HCEC 1CT (cell line): ENCODE measurements at regions not wholly inside any gene's neighbourhood (a gene's known extent, or its start where the extent isn't known, plus 50 kb on each side); places are given as distances from the start of the nearest gene placed in this dataset.

Source experiments
- DNase-seq: peaks from one replicate; pipeline ENCODE4 v3.0.0-alpha.2; 2017

DNA sequence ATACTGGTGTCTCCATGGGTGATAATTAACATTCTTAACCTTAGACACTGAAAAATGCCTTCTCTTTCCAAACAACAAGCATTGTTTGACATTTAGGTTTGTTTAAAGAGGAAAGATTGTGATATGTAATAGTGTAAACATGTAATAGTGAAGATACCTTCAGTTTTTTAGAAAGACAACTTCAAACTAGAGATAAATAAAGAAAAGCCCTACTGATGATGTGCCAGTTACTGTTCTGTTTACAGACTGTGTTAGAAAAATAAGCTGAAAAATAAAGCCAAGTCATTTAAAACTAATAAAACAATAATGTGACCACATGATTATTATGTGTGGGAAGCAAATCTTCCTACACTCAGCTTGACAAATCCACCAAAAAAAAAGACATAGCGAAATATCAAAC lies 2035.3 kb upstream of the TENM3 start:
- no peak for DNase-seq

DNA sequence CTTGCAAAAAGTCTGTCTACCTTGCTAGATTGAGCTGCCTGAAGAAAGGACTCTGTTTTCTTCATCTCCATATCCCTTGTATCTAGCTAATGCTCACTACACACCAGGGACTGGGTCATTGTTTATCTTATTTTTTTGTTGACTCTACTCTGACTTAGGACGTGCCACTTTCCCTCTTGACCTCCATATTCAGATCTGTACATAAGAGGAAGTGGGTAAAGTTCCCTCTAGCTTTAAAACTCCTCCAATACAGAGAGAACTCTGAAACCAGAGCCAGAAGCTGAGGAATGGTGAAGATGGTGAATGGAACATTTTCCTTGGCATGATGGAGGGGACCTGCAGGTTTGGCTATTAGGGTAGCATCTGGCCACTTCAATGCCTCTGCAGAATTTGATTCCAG lies 2026.1 kb upstream of the TENM3 start:
- DNase-seq, result no peak

DNA sequence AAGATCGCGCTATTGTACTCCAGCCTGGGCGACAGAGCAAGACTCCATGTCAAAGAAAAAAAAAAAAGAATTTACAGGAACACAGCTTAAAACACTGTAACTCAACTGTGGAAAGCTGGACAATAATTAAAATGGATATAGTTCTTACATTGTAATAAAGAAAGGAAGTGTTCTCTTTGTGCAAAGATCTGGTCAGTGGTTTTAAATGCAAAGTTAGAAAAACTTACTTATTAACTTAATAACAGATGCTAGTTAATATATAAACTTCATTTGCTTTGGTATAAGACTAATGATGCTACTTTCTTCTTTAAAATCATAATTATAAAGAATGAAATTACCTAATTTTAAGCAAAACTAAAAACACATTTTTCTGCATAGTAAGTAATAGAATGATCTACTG lies 2024.1 kb upstream of the TENM3 start:
- no peak for DNase-seq

DNA sequence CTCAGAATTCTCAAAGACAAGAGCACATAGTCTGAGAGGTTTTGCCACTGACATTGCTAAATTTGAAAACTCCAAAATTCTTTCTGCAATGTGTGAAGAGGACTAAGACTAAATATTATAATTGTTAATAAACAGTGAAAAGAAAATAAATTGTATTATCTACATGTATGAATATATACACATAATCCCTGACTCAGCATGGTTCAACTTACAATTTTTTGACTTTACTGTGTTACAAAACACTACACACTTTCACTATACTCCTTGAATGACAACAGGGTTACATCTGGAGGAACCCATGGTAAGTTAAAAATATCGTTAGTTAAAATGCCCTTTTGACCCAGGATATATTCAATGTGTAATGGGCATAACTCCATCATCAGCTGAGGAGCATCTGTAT lies 2017.2 kb upstream of the TENM3 start:
- DNase-seq, result no peak

GRCh38 chr4:180234730-180235129 lies 2008.5 kb upstream of the TENM3 start:
- DNase-seq, result no peak

- DNase-seq, result no peak
Measured at GRCh38 chr4:180240670-180241069, 2002.5 kb upstream of the TENM3 start.

DNA sequence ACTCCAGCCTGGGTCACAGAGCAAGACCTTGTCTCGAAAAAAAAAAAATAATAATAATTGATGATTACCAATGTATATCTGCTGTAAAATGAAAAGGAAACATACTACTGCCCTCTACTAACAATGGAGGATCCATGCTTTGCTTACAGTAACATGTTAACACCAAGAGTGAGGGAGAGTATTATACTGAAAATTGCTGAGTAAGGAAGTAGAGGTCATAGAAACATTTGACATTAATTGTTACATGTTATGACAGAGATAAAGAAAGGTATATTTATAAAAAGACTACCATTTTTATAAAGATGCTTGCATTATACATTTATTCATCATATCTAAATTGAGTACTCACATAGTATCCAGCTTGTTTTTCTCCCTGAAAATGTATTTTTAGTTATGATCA lies 1989.8 kb upstream of the TENM3 start:
- DNase-seq, result no peak

DNA sequence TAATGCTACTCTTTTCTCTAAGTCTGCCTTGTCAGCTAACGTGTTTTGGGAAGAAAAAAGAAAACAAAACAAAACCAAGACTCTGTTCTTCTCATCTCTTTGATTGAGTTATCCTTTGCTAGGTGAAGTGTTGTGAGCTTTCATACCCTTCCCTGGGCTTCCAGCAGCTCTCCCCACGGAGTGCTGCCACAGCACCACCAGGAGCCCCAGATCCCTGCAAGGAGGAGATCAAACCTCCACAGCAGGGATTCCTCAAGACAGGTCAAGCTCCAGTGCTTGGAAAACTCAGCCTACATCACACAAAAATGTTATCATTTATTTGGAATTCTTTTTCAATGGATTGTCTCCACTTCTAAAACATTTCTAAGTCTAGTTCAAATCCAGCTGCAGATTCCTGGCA lies 1981.9 kb upstream of the TENM3 start:
- no peak for DNase-seq

GRCh38 chr4:180280076-180280475 lies 1963.1 kb upstream of the TENM3 start:
- DNase-seq, result no peak

DNA sequence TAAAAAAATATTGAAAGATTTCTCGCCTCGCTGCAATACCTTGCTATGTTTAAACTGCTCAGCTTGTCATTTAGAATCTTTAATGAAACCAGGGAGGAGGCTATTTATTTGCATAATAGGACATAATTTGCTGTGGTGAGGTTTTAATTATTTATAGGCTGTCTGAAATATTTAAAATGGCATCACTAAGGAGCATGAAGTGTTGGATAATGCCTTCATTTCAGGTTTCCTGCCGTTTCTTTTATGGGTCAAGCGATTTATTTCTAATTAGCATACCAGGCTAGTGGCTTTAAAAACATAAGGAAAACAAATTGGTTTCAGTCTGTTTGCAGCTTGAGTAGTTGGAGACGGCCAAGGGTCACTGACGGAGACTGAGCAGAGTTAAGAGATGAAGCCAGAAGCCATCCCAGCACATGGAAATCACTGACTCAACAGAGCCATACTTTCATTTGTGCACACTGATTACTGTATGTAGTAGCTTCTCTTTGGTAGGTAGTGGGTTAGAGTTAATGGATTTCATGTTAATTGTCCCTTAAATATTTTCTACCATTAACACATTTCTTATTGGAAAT lies 1962.4 kb upstream of the TENM3 start:
- no peak for DNase-seq

DNA sequence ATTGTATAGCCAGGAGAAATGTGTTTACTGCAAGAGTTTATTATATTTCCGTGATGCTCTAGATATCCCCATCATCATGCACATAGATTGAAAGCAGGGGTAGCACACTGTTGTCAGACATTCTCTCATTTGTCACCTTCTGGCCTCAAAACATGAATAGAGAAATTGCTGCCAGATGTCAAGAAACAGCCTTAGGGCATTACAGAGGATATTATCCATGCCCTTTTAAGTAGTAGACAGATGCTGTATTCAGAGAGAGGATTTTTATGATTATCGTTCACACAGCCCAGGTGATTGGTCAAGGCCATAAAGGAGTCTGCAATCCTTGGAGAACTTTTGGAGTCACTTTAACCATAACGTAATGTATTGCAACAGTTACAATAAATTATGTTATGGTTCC lies 1961.5 kb upstream of the TENM3 start:
- DNase-seq, result no peak

GRCh38 chr4:180284267-180284666 lies 1958.9 kb upstream of the TENM3 start:
- DNase-seq, result no peak

GRCh38 chr4:180285796-180286195 lies 1957.4 kb upstream of the TENM3 start:
- DNase-seq, result no peak

GRCh38 chr4:180292339-180292738 lies 1950.9 kb upstream of the TENM3 start:
- DNase-seq, result no peak

DNA sequence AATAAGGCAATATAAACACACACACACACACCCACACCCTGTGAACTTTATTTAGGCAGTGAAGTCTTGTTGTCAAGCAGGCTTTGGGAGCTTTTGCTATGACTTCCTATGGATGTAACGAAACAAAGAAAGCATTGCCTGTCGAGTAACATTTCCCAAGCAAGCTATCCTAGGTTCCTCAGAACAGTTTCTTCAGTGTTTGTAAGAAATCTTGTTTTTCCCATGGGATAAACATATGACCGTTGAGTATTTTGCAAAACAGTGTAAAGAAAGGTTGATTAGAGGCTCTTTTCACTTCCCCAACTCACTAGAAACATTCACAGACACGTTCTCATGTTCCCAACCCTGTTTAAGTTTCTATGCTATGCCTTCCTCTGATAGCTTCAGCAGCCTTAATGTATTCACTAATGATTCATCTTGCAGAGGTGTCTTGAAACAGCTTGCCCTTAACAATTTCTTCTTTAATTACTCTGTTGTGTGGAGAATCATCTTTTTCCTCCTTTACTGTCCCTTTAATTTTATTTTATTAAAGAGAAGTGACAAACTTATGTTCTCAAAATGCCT lies 1947.1 kb upstream of the TENM3 start:
- DNase-seq, result no peak

GRCh38 chr4:180304321-180304720 lies 1938.9 kb upstream of the TENM3 start:
- no peak for DNase-seq

DNA sequence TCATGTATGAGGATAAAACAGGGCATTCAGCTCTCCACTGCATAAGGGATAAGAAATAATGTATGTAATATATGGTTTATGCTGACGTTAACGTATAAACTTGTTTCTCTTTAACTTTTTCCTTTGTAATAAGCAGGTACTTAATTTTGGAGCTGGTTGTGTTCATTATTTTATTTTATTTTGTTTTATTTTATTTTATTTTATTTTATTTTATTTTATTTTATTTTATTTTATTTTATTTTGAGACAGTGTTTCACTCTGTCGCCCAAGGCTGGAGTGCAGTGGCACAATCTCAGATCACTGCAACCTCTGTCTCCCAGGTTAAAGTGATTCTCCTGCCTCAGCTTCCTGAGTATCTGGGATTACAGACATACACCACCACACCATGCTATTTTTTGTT lies 1932.6 kb upstream of the TENM3 start:
- no peak for DNase-seq

GRCh38 chr4:180314972-180315371 lies 1928.2 kb upstream of the TENM3 start:
- DNase-seq, result no peak

DNA sequence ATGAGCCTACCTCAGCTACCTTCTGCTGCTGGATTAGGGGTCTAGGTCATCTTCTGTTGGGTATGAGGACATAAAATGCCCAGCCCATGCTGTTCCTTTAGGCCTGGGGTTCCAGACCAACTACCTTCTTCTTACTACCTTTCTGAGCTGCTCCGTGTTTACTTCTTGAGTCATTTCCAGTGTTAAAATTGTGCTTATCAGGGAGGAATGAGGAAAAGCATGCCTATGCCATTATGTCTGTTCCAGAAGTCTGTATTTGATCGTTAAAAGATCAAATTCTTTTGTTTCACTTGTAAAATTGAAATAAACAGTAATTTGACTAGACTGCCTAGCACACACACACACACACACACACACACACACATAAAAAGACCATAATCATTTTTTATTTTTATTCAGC lies 1912.7 kb upstream of the TENM3 start:
- no peak for DNase-seq

DNA sequence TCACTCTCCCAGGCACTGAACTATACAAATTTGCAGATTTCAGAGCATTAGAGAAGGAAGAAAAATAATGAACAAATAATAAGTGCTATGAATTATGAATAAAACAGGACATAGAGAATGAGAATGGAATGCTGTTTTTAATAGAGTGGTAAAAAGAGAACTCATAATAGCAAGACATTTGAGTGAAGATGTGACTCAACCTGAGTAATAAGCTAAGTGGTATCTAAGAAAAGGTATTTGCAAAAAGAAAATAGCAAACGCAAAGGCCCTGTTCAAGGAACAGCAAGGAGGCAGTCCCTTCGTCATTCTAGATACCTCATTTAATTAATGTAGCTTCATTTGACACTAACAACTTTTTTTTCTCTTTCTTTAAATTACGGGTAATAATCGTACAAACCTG lies 1910.0 kb upstream of the TENM3 start:
- DNase-seq, result no peak

DNA sequence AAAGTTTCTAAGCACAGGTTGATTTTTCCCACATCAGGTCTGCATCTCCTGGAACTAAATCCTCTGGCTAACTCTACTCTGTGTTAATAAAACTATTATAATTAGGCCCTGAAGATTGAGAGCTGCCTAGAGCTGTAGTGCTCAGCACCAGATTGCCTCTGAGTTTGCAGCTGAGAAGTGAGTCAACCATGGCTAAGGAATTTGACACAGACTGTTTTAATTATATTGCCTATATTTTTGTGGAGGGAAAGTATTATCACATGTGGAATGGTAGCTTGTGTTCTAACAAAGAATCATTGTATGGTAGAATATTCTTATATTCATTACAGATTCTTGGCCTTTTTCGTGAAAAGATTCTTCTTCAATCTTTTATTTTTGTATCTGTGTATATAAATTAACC lies 1907.6 kb upstream of the TENM3 start:
- DNase-seq, result no peak

- DNase-seq, result no peak
Measured at GRCh38 chr4:180336494-180337090, 1906.6 kb upstream of the TENM3 start.

DNA sequence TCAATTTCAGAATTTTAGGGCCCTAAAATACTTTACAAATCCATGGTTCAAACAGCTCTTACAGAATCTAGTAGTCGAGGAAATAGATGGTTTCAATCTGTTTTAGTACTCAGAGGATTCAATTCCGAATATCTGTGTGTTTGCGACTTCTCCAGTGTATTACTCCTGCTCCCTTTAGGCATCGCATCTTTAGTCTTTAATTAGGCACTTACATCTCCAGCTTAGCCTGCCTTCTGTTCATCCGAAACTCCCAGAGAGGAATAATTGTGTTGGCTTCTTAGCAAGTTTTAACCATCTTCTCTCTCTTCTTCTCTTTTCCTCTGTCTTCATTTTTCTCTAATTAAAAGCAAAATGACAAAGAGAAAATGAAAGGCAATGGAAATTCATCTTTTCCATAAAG lies 1901.3 kb upstream of the TENM3 start:
- DNase-seq, result no peak

DNA sequence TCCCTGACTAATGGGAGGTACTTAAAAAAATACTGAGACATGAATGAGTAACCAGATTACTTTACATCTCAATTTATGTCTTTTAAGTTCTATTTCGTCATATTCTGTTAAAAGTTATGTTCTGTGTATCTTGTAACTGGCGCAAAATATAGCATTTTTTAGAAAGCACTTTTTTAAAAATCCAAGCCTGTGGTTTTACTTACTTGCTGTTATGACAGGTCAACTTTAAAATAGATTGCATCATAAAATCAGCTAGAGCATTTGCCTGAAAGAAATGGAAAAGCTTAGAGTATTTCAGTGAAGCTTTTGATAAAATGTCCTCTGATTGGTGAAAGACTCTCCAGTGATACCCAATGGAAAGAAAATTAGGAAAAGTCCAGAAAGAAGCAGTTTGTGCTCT lies 1892.3 kb upstream of the TENM3 start:
- DNase-seq, result no peak

- DNase-seq, result no peak
Measured at GRCh38 chr4:180356766-180357165, 1886.4 kb upstream of the TENM3 start.
